HS-5 (cell line): ENCODE measurements at regions not wholly inside any gene's neighbourhood (a gene's known extent, or its start where the extent isn't known, plus 50 kb on each side); places are given as distances from the start of the nearest gene placed in this dataset.
A peak's percentile ranks its signal among the peaks of the same experiment; 100 is the strongest.
"Not testable (repeated sequence)": the region's sequence is repeated elsewhere in the genome, so short reads cannot be mapped to it uniquely, and the experiment has no call there.

Experiments used
- DNase-seq: peaks from one replicate; pipeline ENCODE4 v3.0.0-alpha.2; 2012; ENCODE audit warnings: low read depth

GRCh38 chr16:59632276-59632855 lies 898.2 kb upstream of the GOT2 start:
- peak; percentile 87 for DNase-seq

- DNase-seq, result not testable (repeated sequence)
Observed at GRCh38 chr16:59624381-59624780, 890.3 kb upstream of the GOT2 start.

- no peak for DNase-seq
Observed at GRCh38 chr16:59614466-59615240, 880.5 kb upstream of the GOT2 start.

GRCh38 chr16:59612910-59613620 lies 878.9 kb upstream of the GOT2 start:
- DNase-seq, result not testable (repeated sequence)

GRCh38 chr16:59612094-59612493 lies 878.0 kb upstream of the GOT2 start:
- no peak for DNase-seq

GRCh38 chr16:59611556-59611955 lies 877.4 kb upstream of the GOT2 start:
- no peak for DNase-seq

GRCh38 chr16:59605706-59606105 lies 871.6 kb upstream of the GOT2 start:
- no peak for DNase-seq

- DNase-seq, result peak; percentile 54
Observed at GRCh38 chr16:59604354-59604753, 870.2 kb upstream of the GOT2 start.

- no peak for DNase-seq
Observed at GRCh38 chr16:59601452-59601851, 867.3 kb upstream of the GOT2 start.

- no peak for DNase-seq
Observed at GRCh38 chr16:59597269-59597668, 863.2 kb upstream of the GOT2 start.

- DNase-seq, result no peak
Observed at GRCh38 chr16:59596693-59597092, 862.6 kb upstream of the GOT2 start.

- DNase-seq, result peak; percentile 94
Observed at GRCh38 chr16:59593194-59593661, 859.1 kb upstream of the GOT2 start.

- no peak for DNase-seq
Observed at GRCh38 chr16:59591480-59591879, 857.4 kb upstream of the GOT2 start.

- DNase-seq, result no peak
Observed at GRCh38 chr16:59590845-59591244, 856.7 kb upstream of the GOT2 start.

GRCh38 chr16:59586331-59586730 lies 852.2 kb upstream of the GOT2 start:
- no peak for DNase-seq

- no peak for DNase-seq
Observed at GRCh38 chr16:59574296-59574695, 840.2 kb upstream of the GOT2 start.

GRCh38 chr16:59573528-59574271 lies 839.6 kb upstream of the GOT2 start:
- peak; percentile 87 for DNase-seq

GRCh38 chr16:59567496-59567895 lies 833.4 kb upstream of the GOT2 start:
- no peak for DNase-seq

- no peak for DNase-seq
Observed at GRCh38 chr16:59566446-59566845, 832.3 kb upstream of the GOT2 start.

GRCh38 chr16:59558679-59559078 lies 824.6 kb upstream of the GOT2 start:
- no peak for DNase-seq

GRCh38 chr16:59552164-59552563 lies 818.0 kb upstream of the GOT2 start:
- no peak for DNase-seq

- DNase-seq, result no peak
Observed at GRCh38 chr16:59545721-59546120, 811.6 kb upstream of the GOT2 start.
